Common myeloid progenitor, CD34-positive (primary cell): ENCODE measurements at regions not wholly inside any gene's neighbourhood (a gene's known extent, or its start where the extent isn't known, plus 50 kb on each side); places are given as distances from the start of the nearest gene placed in this dataset.

ENCODE experiments used
- CTCF ChIA-PET: fragments of 350-600 bp; sonication (Branson Sonifier 250); formaldehyde crosslinking; loops from one replicate; lab custom pipeline; 2021; ENCODE audit warnings: antibody characterized with exemption; lab: Charles Lee
- POLR2A ChIA-PET: fragments of 350-600 bp; sonication (Branson Sonifier 250); formaldehyde crosslinking; loops from one replicate; lab custom pipeline; 2021; ENCODE audit warnings: antibody characterized with exemption; lab: Charles Lee
- DNase-seq, 3 donors: peaks; one replicate each; pipeline versions ENCODE4 v3.0.0 to v3.0.0-alpha.2; 2013
- H3K27ac ChIP-seq, 2 experiments: 1 replicate in 1 of 2; 2 replicates in 1 of 2; pipeline ENCODE4 v1.7.0; 2013; ENCODE audit warnings: inconsistent platforms in 2 of 2, low read length in 2 of 2, mild to moderate bottlenecking in 2 of 2, low read depth in 1 of 2, moderate library complexity in 1 of 2; ENCODE audit not compliant: severe bottlenecking in 2 of 2, insufficient read depth in 1 of 2, poor library complexity in 1 of 2
- H3K27me3 ChIP-seq, 5 experiments: replicated peaks in 2 of 5; 1 replicate in 3 of 5; 2 replicates in 2 of 5; pipeline versions ENCODE4 v1.6.1 to v1.7.0; 2013; ENCODE audit warnings: low read length in 4 of 5, mild to moderate bottlenecking in 2 of 5, moderate library complexity in 2 of 5, inconsistent platforms in 1 of 5; ENCODE audit not compliant: insufficient read depth in 5 of 5, control insufficient read depth in 4 of 5
- H3K36me3 ChIP-seq, 4 experiments: 1 replicate in 2 of 4; 2 replicates in 2 of 4; pipeline versions ENCODE4 v1.6.1 to v1.7.0; 2013; ENCODE audit warnings: low read length in 3 of 4, control low read depth in 1 of 4, mild to moderate bottlenecking in 1 of 4; ENCODE audit not compliant: control insufficient read depth in 4 of 4, insufficient read depth in 4 of 4
- H3K4me1 ChIP-seq, 4 experiments: 1 replicate in 3 of 4; 2 replicates in 1 of 4; pipeline versions ENCODE4 v1.6.1 to v1.7.1; 2013; ENCODE audit warnings: low read length in 3 of 4, mild to moderate bottlenecking in 3 of 4, control low read depth in 1 of 4, inconsistent platforms in 1 of 4, moderate library complexity in 1 of 4; ENCODE audit not compliant: control insufficient read depth in 4 of 4, insufficient read depth in 4 of 4; ENCODE audit errors: control extremely low read depth in 1 of 4
- H3K4me3 ChIP-seq, 7 experiments: 1 replicate in 4 of 7; 2 replicates in 3 of 7; pipeline versions ENCODE4 v1.5.1 to v1.7.0; 2013; ENCODE audit warnings: mild to moderate bottlenecking in 7 of 7, low read length in 6 of 7, moderate library complexity in 6 of 7, inconsistent platforms in 2 of 7, low read depth in 2 of 7, control low read depth in 1 of 7; ENCODE audit not compliant: insufficient read depth in 4 of 7, control insufficient read depth in 1 of 7; ENCODE audit errors: extremely low read depth in 1 of 7
- H3K9me3 ChIP-seq, 5 experiments: 1 replicate in 4 of 5; 2 replicates in 1 of 5; pipeline versions ENCODE4 v1.6.1 to v1.7.1; 2013; ENCODE audit warnings: low read length in 4 of 5, mild to moderate bottlenecking in 2 of 5, inconsistent platforms in 1 of 5, low read depth in 1 of 5, moderate library complexity in 1 of 5; ENCODE audit not compliant: control insufficient read depth in 4 of 5, insufficient read depth in 2 of 5; ENCODE audit errors: control extremely low read depth in 1 of 5
- WGBS: methylation state at CpG from one replicate; pipeline ENCODE4 v1.1.5; 2013; ENCODE audit not compliant: insufficient coverage; 5-methylcytosine and 5-hydroxymethylcytosine counted together

GRCh38 chr7:46559194-46559832, 638.2 kb upstream of the IGFBP3 start:
- no peak for DNase-seq
- H3K4me3 ChIP-seq: no peak overlapping the region
- no peaks in the 10 kb centered on the region for H3K4me1 ChIP-seq
- H3K27me3 ChIP-seq: no peaks in the 10 kb centered on the region
- ChIA-PET CTCF (no interaction called here), POLR2A (no interaction called here)
- no peak overlapping the region for H3K27ac ChIP-seq
- H3K9me3 ChIP-seq: no peaks in the 10 kb centered on the region
- no peaks in the 10 kb centered on the region for H3K36me3 ChIP-seq
- 94% methylated on average over 6 of the region's 7 CpGs for WGBS

- no peak for DNase-seq
- Histone ChIP-seq H3K4me1 (no peaks in the 10 kb centered on the region), H3K4me3 (no peak overlapping the region), H3K36me3 (no peaks in the 10 kb centered on the region), H3K9me3 (no peaks in the 10 kb centered on the region), H3K27ac (no peak overlapping the region), H3K27me3 (no peaks in the 10 kb centered on the region)
- 100% methylated on average over 1 of the region's 3 CpGs for WGBS
- ChIA-PET CTCF (no interaction called here), POLR2A (no interaction called here)
Measured at GRCh38 chr7:46558482-46559193, 637.6 kb upstream of the IGFBP3 start.

GRCh38 chr7:46557781-46558180, 636.7 kb upstream of the IGFBP3 start:
- POLR2A ChIA-PET: no interaction called here
- Histone ChIP-seq H3K4me1 (no peaks in the 10 kb centered on the region), H3K9me3 (no peaks in the 10 kb centered on the region), H3K27ac (no peak overlapping the region), H3K36me3 (no peaks in the 10 kb centered on the region), H3K27me3 (no peaks in the 10 kb centered on the region), H3K4me3 (no peak overlapping the region)
- no peak for DNase-seq
- 100% methylated on average over 1 of the region's 3 CpGs for WGBS
- CTCF ChIA-PET: interaction anchor here (0.7 kb wide), 1 partner anchor 392 kb away, joined by 3 read pairs; no protein-coding TSS in a partner anchor

GRCh38 chr7:46557295-46557711, 636.2 kb upstream of the IGFBP3 start:
- POLR2A ChIA-PET: no interaction called here
- Histone ChIP-seq H3K4me1 (no peaks in the 10 kb centered on the region), H3K27me3 (no peaks in the 10 kb centered on the region), H3K9me3 (no peaks in the 10 kb centered on the region), H3K4me3 (no peak overlapping the region), H3K27ac (no peak overlapping the region), H3K36me3 (no peaks in the 10 kb centered on the region)
- DNase-seq: no peak
- WGBS: 77% methylated on average over 4 of the region's 5 CpGs
- CTCF ChIA-PET: no interaction called here

GRCh38 chr7:46554688-46555422, 633.8 kb upstream of the IGFBP3 start:
- POLR2A ChIA-PET: no interaction called here
- no peaks in the 10 kb centered on the region for H3K4me1 ChIP-seq
- H3K27me3 ChIP-seq: no peaks in the 10 kb centered on the region
- 100% methylated on average over 1 of the region's 3 CpGs for WGBS
- no peaks in the 10 kb centered on the region for H3K36me3 ChIP-seq
- no peaks in the 10 kb centered on the region for H3K9me3 ChIP-seq
- H3K27ac ChIP-seq: no peak overlapping the region
- CTCF ChIA-PET: no interaction called here
- no peak overlapping the region for H3K4me3 ChIP-seq
- DNase-seq: no peak

GRCh38 chr7:46551603-46552002, 630.5 kb upstream of the IGFBP3 start:
- no peak for DNase-seq
- no peaks in the 10 kb centered on the region for H3K4me1 ChIP-seq
- ChIA-PET POLR2A (no interaction called here), CTCF (no interaction called here)
- no peak overlapping the region for H3K4me3 ChIP-seq
- H3K27ac ChIP-seq: no peak overlapping the region
- H3K9me3 ChIP-seq: no peaks in the 10 kb centered on the region
- no peaks in the 10 kb centered on the region for H3K36me3 ChIP-seq
- H3K27me3 ChIP-seq: no peaks in the 10 kb centered on the region
- WGBS: no CpG with 5 or more reads among the region's 1 CpG

GRCh38 chr7:46550864-46551263, 629.8 kb upstream of the IGFBP3 start:
- 96% methylated on average over 3 of the region's 5 CpGs for WGBS
- H3K27ac ChIP-seq: no peak overlapping the region
- CTCF ChIA-PET: no interaction called here
- no peak overlapping the region for H3K4me3 ChIP-seq
- POLR2A ChIA-PET: no interaction called here
- no peaks in the 10 kb centered on the region for H3K9me3 ChIP-seq
- DNase-seq: no peak
- no peaks in the 10 kb centered on the region for H3K4me1 ChIP-seq
- no peaks in the 10 kb centered on the region for H3K36me3 ChIP-seq
- H3K27me3 ChIP-seq: no peaks in the 10 kb centered on the region
